ENCODE measurements at regions not wholly inside any gene's neighbourhood (a gene's known extent, or its start where the extent isn't known, plus 50 kb on each side); places are given as distances from the start of the nearest gene placed in this dataset.

DNA sequence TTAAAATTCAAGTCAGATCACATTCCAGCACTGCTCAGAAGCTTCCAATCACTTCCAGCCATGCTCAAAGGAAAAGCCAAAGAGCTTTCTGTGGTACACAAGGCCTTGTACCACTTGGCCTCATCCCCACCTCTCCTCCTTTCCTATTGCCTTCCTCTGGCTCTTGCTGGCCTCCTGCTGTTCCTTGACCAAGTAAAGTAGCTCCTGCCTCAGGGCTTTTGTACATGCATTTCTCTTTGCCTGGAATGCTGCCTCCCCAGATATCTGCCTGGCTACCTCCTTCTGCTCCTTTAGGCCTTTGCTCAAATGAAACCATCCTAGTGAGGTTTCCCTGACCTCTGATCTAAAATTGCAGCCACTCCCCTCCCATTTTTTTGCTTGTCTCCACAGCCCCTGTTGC is 51.2 kb upstream of the TCL1B start:
- TF ChIP-seq TAF1 (IDR thresholded peaks at IDR 0.05; ENCODE audit: low read depth) (no peak), POLR2AphosphoS5 (IDR thresholded peaks at IDR 0.05) (no peak), EP300 (conservative IDR thresholded peaks at IDR 0.05; ENCODE audit: poor library complexity, severe bottlenecking) (no peak)
- TF ChIP-seq, protein P1, sequence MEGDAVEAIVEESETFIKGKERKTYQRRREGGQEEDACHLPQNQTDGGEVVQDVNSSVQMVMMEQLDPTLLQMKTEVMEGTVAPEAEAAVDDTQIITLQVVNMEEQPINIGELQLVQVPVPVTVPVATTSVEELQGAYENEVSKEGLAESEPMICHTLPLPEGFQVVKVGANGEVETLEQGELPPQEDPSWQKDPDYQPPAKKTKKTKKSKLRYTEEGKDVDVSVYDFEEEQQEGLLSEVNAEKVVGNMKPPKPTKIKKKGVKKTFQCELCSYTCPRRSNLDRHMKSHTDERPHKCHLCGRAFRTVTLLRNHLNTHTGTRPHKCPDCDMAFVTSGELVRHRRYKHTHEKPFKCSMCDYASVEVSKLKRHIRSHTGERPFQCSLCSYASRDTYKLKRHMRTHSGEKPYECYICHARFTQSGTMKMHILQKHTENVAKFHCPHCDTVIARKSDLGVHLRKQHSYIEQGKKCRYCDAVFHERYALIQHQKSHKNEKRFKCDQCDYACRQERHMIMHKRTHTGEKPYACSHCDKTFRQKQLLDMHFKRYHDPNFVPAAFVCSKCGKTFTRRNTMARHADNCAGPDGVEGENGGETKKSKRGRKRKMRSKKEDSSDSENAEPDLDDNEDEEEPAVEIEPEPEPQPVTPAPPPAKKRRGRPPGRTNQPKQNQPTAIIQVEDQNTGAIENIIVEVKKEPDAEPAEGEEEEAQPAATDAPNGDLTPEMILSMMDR (IDR thresholded peaks at IDR 0.05; ENCODE audit: poor library complexity, severe bottlenecking), result no peak
